Common myeloid progenitor, CD34-positive (primary cell): ENCODE measurements at regions not wholly inside any gene's neighbourhood (a gene's known extent, or its start where the extent isn't known, plus 50 kb on each side); places are given as distances from the start of the nearest gene placed in this dataset.
"Not testable (repeated sequence)": the region's sequence is repeated elsewhere in the genome, so short reads cannot be mapped to it uniquely, and the experiment has no call there.

ENCODE experiments used
- CTCF ChIA-PET: fragments of 350-600 bp; sonication (Branson Sonifier 250); formaldehyde crosslinking; loops from one replicate; lab custom pipeline; 2021; ENCODE audit warnings: antibody characterized with exemption; lab: Charles Lee
- POLR2A ChIA-PET: fragments of 350-600 bp; sonication (Branson Sonifier 250); formaldehyde crosslinking; loops from one replicate; lab custom pipeline; 2021; ENCODE audit warnings: antibody characterized with exemption; lab: Charles Lee
- DNase-seq, 3 donors: peaks; one replicate each; pipeline versions ENCODE4 v3.0.0 to v3.0.0-alpha.2; 2013
- H3K27ac ChIP-seq, 2 experiments: 1 replicate in 1 of 2; 2 replicates in 1 of 2; pipeline ENCODE4 v1.7.0; 2013; ENCODE audit warnings: inconsistent platforms in 2 of 2, low read length in 2 of 2, mild to moderate bottlenecking in 2 of 2, low read depth in 1 of 2, moderate library complexity in 1 of 2; ENCODE audit not compliant: severe bottlenecking in 2 of 2, insufficient read depth in 1 of 2, poor library complexity in 1 of 2
- H3K27me3 ChIP-seq, 5 experiments: replicated peaks in 2 of 5; 1 replicate in 3 of 5; 2 replicates in 2 of 5; pipeline versions ENCODE4 v1.6.1 to v1.7.0; 2013; ENCODE audit warnings: low read length in 4 of 5, mild to moderate bottlenecking in 2 of 5, moderate library complexity in 2 of 5, inconsistent platforms in 1 of 5; ENCODE audit not compliant: insufficient read depth in 5 of 5, control insufficient read depth in 4 of 5
- H3K36me3 ChIP-seq, 4 experiments: 1 replicate in 2 of 4; 2 replicates in 2 of 4; pipeline versions ENCODE4 v1.6.1 to v1.7.0; 2013; ENCODE audit warnings: low read length in 3 of 4, control low read depth in 1 of 4, mild to moderate bottlenecking in 1 of 4; ENCODE audit not compliant: control insufficient read depth in 4 of 4, insufficient read depth in 4 of 4
- H3K4me1 ChIP-seq, 4 experiments: 1 replicate in 3 of 4; 2 replicates in 1 of 4; pipeline versions ENCODE4 v1.6.1 to v1.7.1; 2013; ENCODE audit warnings: low read length in 3 of 4, mild to moderate bottlenecking in 3 of 4, control low read depth in 1 of 4, inconsistent platforms in 1 of 4, moderate library complexity in 1 of 4; ENCODE audit not compliant: control insufficient read depth in 4 of 4, insufficient read depth in 4 of 4; ENCODE audit errors: control extremely low read depth in 1 of 4
- H3K4me3 ChIP-seq, 7 experiments: 1 replicate in 4 of 7; 2 replicates in 3 of 7; pipeline versions ENCODE4 v1.5.1 to v1.7.0; 2013; ENCODE audit warnings: mild to moderate bottlenecking in 7 of 7, low read length in 6 of 7, moderate library complexity in 6 of 7, inconsistent platforms in 2 of 7, low read depth in 2 of 7, control low read depth in 1 of 7; ENCODE audit not compliant: insufficient read depth in 4 of 7, control insufficient read depth in 1 of 7; ENCODE audit errors: extremely low read depth in 1 of 7
- H3K9me3 ChIP-seq, 5 experiments: 1 replicate in 4 of 5; 2 replicates in 1 of 5; pipeline versions ENCODE4 v1.6.1 to v1.7.1; 2013; ENCODE audit warnings: low read length in 4 of 5, mild to moderate bottlenecking in 2 of 5, inconsistent platforms in 1 of 5, low read depth in 1 of 5, moderate library complexity in 1 of 5; ENCODE audit not compliant: control insufficient read depth in 4 of 5, insufficient read depth in 2 of 5; ENCODE audit errors: control extremely low read depth in 1 of 5
- WGBS: methylation state at CpG from one replicate; pipeline ENCODE4 v1.1.5; 2013; ENCODE audit not compliant: insufficient coverage; 5-methylcytosine and 5-hydroxymethylcytosine counted together

- H3K9me3 ChIP-seq, H3K36me3 ChIP-seq, POLR2A ChIA-PET, H3K4me3 ChIP-seq, H3K27me3 ChIP-seq, CTCF ChIA-PET, H3K4me1 ChIP-seq, H3K27ac ChIP-seq, DNase-seq: not testable (repeated sequence)
- WGBS = 84% methylated on average over 10 of the region's 55 CpGs
These were observed 538.0 kb downstream of the CWH43 start for GRCh38 chr4:49523816-49524765.

DNA sequence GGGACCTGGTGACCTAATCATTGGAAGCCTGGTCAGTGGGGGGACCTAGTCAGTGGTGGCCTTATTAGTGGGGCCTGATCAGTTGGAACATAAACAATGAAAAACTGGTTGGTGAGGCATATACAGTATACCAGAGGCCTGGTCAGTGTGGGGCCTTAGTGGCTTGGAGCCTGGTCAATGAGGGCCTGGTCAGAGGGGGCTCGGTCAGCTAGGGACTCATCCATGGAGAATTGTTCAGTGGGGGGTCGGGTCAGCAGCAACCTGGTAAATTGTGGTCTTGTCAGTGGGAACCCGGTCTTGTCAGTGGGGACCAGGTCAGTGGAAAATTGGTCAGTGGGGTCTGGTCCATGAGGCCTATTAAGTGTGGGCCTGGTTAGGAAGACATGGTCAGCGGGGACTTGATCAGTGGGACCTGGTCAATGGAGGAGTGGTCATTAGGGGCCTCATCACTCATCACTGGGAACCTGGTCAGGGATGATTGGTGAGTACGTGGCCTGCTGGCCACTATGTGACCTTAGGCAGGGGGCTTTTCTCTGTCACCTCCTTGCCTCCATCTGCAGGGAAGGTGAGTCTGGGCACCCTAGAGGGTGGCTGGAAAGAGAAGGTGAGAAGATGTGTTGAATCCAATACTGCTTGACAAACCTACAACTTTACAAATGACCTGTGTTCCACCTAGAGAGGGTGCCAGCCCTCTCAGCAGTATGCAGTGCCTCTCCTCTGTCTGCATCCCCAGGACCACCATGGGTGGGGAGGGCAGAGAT is 573.0 kb downstream of the CWH43 start:
- DNase-seq, H3K4me1 ChIP-seq, H3K4me3 ChIP-seq, H3K27ac ChIP-seq, H3K36me3 ChIP-seq, CTCF ChIA-PET, H3K9me3 ChIP-seq, H3K27me3 ChIP-seq, POLR2A ChIA-PET: not testable (repeated sequence)
- 54% methylated on average over 1 of the region's 5 CpGs for WGBS

- WGBS = no CpG with 5 or more reads among the region's 9 CpGs
- H3K4me1 ChIP-seq, POLR2A ChIA-PET, CTCF ChIA-PET, H3K27me3 ChIP-seq, DNase-seq, H3K9me3 ChIP-seq, H3K27ac ChIP-seq, H3K4me3 ChIP-seq, H3K36me3 ChIP-seq: not testable (repeated sequence)
These were observed 574.2 kb downstream of the CWH43 start for GRCh38 chr4:49560131-49560816.

DNA sequence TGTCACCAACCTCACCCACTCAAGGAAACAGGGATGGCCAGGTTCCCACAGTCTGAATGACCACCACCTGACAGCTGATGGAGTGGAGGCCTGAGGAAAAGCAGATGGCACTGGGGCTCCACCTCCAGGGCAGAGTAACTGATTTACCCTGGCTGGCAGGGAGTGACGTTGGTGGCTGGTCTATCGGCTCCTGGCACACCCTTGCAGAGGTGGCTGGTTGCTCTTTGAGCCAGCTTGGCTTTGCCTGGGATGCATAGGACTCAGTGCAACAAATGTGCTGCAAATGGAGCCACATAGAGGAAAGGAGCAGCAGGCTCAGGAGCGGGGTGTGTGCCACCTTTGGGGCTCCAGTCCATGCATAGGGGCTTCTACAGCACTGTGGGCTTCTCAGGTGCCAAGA is 574.8 kb downstream of the CWH43 start:
- POLR2A ChIA-PET = not testable (repeated sequence)

DNA sequence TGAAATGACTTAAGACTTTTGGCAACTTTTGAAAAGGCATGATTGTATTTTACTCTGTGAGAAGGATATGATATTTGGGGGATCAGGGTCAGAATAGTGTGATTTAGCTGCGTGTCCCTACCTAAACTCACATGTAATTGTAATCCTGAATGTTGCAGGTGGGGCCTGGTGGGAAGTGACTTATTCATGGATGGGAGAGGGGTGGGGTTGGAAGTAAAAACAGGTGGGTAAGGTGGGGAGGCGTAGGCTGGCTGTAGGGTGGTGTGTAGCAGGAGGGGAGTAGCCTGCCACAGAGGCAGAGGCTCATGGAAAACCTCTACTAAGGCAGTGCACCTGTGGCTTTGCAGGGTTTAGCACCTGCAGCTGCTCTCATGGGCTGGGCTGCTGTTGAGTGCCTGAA is 584.2 kb downstream of the CWH43 start:
- CTCF ChIA-PET, H3K4me1 ChIP-seq, DNase-seq, H3K27ac ChIP-seq, POLR2A ChIA-PET, H3K36me3 ChIP-seq, H3K27me3 ChIP-seq, H3K9me3 ChIP-seq, H3K4me3 ChIP-seq: not testable (repeated sequence)
- 32% methylated on average over 2 of the region's 2 CpGs for WGBS

More for the DNA sequence above, 574.8 kb downstream of the CWH43 start:
- H3K4me1 ChIP-seq, H3K27ac ChIP-seq, H3K36me3 ChIP-seq, H3K9me3 ChIP-seq, DNase-seq, H3K4me3 ChIP-seq, H3K27me3 ChIP-seq, CTCF ChIA-PET: not testable (repeated sequence)
- 30% methylated on average over 3 of the region's 3 CpGs for WGBS

- DNase-seq, H3K4me1 ChIP-seq, H3K36me3 ChIP-seq, CTCF ChIA-PET, H3K9me3 ChIP-seq, H3K27me3 ChIP-seq, H3K27ac ChIP-seq, H3K4me3 ChIP-seq, POLR2A ChIA-PET: not testable (repeated sequence)
- WGBS = 45% methylated on average over 2 of the region's 2 CpGs
These were observed 587.7 kb downstream of the CWH43 start for GRCh38 chr4:49573666-49574215.
